Stimulated activated CD8-positive, alpha-beta memory T cell treated with anti-CD3 and anti-CD28 coated beads, Interleukin-7, amount 100 ng/mL, for 48 hours (primary cell): ENCODE measurements at regions not wholly inside any gene's neighbourhood (a gene's known extent, or its start where the extent isn't known, plus 50 kb on each side); places are given as distances from the start of the nearest gene placed in this dataset.

Source experiments
- DNase-seq, 2 donors: peaks; one replicate each; pipeline ENCODE4 v3.0.0-alpha.2; 2020; ENCODE audit warnings: low read depth in 1 of 2; ENCODE audit errors: extremely low read depth in 1 of 2

- no peak for DNase-seq
These were observed 1080.1 kb upstream of the EEF2KMT start for GRCh38 chr16:6177616-6178180.

- no peak for DNase-seq
These were observed 1072.4 kb upstream of the EEF2KMT start for GRCh38 chr16:6170022-6170421.

GRCh38 chr16:6165330-6165979 is 1067.9 kb upstream of the EEF2KMT start:
- DNase-seq, result no peak

DNA sequence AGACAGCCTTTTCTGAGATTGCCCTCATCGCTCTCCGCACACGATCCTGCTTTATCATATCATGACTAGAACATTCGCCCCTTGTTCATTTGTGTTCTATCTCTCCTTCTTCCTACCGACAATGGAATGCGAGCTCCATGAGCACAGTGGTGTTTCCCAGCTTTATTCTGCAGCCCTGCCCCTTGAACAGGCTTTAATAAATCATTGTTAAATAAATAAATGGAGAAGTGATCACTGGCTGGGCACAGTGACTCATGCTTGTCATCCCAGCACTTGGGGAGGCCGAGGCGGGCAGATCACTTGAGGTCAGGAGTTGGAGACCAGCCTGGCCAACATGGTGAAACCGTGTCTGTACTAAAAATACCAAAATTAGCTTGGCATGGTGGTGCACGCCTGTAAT is 1063.3 kb upstream of the EEF2KMT start:
- no peak for DNase-seq

- no peak for DNase-seq
These were observed 1062.7 kb upstream of the EEF2KMT start for GRCh38 chr16:6160303-6160702.

GRCh38 chr16:6157806-6158205 is 1060.2 kb upstream of the EEF2KMT start:
- DNase-seq, result no peak

GRCh38 chr16:6155271-6155670 is 1057.7 kb upstream of the EEF2KMT start:
- DNase-seq, result no peak

GRCh38 chr16:6153901-6154300 is 1056.3 kb upstream of the EEF2KMT start:
- no peak for DNase-seq

DNA sequence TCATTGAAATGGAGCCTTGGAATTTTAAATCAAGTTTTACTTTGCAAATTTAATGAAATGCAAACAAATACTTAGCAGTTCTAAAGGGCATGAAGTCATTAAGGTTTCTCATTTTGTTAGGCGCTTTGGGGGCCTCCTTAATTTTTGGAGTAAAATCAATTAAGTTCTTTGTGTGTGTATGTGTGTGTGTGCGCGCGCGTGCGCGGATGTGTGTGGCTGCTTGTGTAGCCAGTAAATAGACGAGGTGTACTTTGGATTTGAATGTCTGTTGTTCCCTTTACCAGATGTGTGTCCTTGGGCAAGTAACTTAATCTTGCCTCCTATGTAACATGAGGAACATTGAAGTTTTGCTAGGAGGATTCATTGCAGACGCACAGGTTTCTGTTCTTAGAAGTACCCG is 1051.4 kb upstream of the EEF2KMT start:
- no peak for DNase-seq

GRCh38 chr16:6148361-6148760 is 1050.8 kb upstream of the EEF2KMT start:
- DNase-seq, result no peak

GRCh38 chr16:6146874-6147425 is 1049.4 kb upstream of the EEF2KMT start:
- DNase-seq, result no peak

DNA sequence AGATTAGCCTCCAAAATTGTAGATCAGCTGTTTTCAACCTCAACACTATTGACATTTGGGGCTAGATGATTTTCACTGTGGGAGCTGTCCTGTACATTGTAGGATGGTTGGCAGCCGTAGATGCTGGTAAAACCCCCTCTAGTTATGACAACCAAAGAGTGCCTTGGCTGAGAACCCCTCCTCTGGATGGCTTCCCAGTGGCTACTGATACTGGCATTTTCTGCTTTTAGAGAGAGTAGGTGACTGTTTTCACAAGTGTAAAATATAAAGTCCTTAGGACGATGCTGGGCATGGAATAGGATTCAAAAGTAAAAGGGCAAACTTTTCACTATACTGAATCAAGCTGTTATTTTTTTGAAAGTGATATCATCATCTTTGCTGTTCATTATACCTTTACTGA is 1048.8 kb upstream of the EEF2KMT start:
- DNase-seq, result no peak

- no peak for DNase-seq
These were observed 1046.9 kb upstream of the EEF2KMT start for GRCh38 chr16:6144463-6144862.

- no peak for DNase-seq
These were observed 1045.4 kb upstream of the EEF2KMT start for GRCh38 chr16:6143020-6143419.

DNA sequence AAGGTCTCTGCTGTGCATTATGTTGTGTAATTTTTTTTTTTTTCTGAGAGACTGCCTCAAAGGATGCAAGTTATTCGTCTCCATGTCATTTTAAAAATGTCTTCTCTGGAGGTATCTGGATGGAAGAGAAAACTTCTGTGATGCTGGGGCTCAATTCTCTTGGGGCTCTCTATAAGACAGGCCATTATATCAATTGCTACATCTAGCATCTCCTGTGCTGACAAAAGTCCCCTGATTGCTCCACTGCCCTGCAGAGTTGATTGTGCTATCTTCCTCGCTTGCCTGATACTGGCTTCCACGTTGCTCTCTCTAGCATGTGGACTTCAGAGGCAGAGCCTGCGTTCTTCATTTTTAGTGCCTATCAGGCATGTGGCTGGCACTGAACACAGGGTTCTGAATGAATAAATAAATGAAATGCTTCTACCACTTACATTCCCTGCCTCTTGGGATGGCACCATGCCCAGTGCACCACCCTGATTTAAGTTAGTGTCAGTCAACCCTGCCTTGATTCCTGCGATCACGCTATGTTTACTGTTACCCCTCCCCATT is 1035.5 kb upstream of the EEF2KMT start:
- no peak for DNase-seq

- DNase-seq, result no peak
These were observed 1034.5 kb upstream of the EEF2KMT start for GRCh38 chr16:6132121-6132520.

DNA sequence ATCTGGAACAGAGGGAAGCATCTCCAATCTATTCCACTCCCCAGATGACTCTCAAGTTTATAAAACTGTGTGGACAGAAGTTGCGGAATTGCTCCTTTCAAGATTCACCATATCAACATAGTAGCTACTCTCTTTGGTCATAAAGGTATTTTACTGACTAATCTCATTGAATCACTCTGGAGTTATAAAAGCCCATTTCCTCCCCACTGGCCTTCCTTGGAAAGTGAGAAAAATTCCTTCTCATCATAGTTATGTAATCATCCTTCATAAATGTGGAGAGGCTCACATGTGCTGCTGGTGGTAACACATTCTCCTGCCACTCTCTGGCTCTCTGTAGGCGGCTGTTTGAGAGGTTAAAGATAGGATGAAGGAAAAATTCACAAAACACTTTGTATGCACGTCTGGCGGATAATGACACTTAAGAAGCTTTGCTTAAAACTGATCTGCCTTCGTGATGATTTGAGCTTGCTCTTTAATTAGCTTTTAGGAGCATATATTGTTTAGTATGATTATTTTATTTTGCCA is 1034.0 kb upstream of the EEF2KMT start:
- no peak for DNase-seq

DNA sequence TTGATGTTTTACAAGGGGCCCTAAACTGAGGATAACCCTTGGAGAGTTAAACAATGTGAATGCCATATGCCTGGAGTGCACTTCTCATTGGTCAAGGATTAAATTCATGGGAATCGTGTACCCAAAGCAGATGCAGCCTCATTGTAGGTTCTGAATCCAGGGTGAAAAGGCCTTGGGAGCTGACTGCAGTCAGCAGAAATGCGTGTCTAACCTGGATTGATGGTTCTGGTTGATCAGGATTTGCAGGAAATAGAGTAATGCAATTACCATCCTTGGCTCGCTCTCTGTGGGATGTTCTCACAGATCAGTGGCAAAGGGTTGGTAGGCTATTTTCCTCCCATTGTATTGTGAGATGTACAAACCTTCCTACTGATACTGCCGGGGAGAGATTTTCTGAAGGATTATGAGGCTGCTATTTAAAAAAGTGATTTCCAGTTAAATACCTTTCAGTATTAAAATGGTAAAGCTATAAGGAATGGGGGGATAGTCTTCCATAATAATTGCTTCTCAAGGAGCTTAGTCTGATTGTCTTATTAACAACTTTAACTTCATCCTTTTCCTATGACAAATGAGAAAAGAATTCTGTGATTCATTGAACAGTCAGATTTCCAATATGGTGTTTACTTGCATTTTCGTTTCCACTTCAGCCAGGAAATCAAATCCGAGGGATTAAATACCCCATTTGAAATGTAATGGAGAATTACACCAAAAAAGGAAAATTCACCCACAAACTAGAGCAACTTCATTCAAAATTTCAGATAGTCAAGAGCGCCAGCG is 1028.1 kb upstream of the EEF2KMT start:
- no peak for DNase-seq

- DNase-seq, result no peak
These were observed 1026.5 kb upstream of the EEF2KMT start for GRCh38 chr16:6124136-6124535.

DNA sequence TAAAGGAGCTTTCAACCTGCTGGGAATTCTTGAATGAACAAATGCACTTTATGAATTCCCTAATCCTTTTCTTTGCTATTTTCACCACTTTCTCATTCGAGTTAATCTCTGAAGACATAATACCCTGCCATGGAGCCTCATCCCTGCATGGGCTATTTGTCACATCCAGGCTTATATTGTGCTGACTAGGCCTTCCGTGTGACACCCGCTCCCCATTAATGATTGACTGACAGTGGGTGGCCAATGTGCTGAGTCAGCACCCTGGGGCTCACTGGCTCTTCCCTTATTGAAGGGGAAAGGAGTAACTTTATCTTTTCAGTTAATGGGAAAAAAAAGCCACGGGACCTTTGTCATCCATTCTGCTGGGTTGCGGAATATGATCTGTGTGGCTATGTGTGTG is 1024.8 kb upstream of the EEF2KMT start:
- DNase-seq, result no peak

- DNase-seq, result no peak
These were observed 1017.1 kb upstream of the EEF2KMT start for GRCh38 chr16:6114691-6115090.
